C4-2B (cell line): ENCODE measurements at regions not wholly inside any gene's neighbourhood (a gene's known extent, or its start where the extent isn't known, plus 50 kb on each side); places are given as distances from the start of the nearest gene placed in this dataset.

ENCODE experiments used
- ZFX ChIP-seq: fragments of 450-650 bp; IDR thresholded peaks from 2 replicates; pipeline ENCODE4 v1.6.1; 2017
- TF ChIP-seq, protein P1 (sequence below): fragments of 450-650 bp; conservative IDR thresholded peaks from 2 replicates; pipeline ENCODE4 v1.5.1; 2017; ENCODE audit warnings: mild to moderate bottlenecking

- TF ChIP-seq, protein P1, sequence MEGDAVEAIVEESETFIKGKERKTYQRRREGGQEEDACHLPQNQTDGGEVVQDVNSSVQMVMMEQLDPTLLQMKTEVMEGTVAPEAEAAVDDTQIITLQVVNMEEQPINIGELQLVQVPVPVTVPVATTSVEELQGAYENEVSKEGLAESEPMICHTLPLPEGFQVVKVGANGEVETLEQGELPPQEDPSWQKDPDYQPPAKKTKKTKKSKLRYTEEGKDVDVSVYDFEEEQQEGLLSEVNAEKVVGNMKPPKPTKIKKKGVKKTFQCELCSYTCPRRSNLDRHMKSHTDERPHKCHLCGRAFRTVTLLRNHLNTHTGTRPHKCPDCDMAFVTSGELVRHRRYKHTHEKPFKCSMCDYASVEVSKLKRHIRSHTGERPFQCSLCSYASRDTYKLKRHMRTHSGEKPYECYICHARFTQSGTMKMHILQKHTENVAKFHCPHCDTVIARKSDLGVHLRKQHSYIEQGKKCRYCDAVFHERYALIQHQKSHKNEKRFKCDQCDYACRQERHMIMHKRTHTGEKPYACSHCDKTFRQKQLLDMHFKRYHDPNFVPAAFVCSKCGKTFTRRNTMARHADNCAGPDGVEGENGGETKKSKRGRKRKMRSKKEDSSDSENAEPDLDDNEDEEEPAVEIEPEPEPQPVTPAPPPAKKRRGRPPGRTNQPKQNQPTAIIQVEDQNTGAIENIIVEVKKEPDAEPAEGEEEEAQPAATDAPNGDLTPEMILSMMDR, result no peak
- no peak for TF ChIP-seq ZFX
Observed at GRCh38 chr6:109253366-109253765, 128.9 kb downstream of the CD164 start.
